Epithelial cell of proximal tubule (primary cell): ENCODE measurements at regions not wholly inside any gene's neighbourhood (a gene's known extent, or its start where the extent isn't known, plus 50 kb on each side); places are given as distances from the start of the nearest gene placed in this dataset.

Experiments
- DNase-seq: peaks from one replicate; pipeline ENCODE4 v3.0.0-alpha.2; 2011; ENCODE audit warnings: low read depth
- H3K4me3 ChIP-seq: 2 replicates; pipeline ENCODE4 v1.5.1; 2011; ENCODE audit warnings: low read depth, mild to moderate bottlenecking, low read length
- TF ChIP-seq, protein P1 (sequence below): conservative IDR thresholded peaks from 2 replicates; pipeline ENCODE4 v1.5.1; 2012; ENCODE audit warnings: low read depth, mild to moderate bottlenecking, low read length

DNA sequence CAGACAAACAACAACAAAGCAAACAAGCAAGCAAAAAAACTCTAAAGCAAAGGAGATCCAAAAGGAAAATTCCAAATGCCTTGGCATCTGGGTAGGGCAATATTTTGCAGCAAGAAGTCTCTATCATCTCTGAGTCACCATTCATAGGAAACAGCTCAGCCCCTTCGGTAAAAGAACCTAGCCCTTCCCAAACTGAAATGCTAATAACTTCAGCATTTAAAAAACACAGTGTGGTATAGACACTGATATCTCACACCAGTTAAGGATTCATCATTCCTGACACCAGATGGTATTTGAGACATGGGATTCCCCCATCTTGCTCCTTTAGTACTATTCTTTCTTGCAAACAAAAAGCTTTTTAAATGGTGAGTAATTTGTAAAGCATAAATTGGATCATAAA, 491.8 kb downstream of the TXNL1 start:
- TF ChIP-seq, protein P1, sequence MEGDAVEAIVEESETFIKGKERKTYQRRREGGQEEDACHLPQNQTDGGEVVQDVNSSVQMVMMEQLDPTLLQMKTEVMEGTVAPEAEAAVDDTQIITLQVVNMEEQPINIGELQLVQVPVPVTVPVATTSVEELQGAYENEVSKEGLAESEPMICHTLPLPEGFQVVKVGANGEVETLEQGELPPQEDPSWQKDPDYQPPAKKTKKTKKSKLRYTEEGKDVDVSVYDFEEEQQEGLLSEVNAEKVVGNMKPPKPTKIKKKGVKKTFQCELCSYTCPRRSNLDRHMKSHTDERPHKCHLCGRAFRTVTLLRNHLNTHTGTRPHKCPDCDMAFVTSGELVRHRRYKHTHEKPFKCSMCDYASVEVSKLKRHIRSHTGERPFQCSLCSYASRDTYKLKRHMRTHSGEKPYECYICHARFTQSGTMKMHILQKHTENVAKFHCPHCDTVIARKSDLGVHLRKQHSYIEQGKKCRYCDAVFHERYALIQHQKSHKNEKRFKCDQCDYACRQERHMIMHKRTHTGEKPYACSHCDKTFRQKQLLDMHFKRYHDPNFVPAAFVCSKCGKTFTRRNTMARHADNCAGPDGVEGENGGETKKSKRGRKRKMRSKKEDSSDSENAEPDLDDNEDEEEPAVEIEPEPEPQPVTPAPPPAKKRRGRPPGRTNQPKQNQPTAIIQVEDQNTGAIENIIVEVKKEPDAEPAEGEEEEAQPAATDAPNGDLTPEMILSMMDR = no peak
- no peak overlapping the region for H3K4me3 ChIP-seq
- DNase-seq = no peak

DNA sequence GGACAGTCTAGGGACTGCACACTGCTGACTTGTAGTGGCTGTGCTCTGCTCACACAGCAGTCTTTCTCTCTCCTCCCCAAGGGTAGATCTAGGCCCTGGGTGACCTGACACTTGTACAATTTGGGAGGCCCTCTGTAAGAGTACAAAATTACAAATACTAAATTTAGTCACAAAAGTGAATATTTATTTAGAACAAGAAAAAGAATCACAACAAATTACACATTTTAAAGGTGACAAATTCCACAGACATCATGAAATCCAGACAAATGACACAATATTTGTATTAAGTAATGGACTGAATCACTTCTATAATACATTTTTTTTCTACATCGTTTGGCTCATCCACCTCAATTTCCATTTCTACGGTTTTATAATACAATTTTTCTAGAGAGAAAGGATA, 496.4 kb downstream of the TXNL1 start:
- H3K4me3 ChIP-seq = no peak overlapping the region
- TF ChIP-seq, protein P1 = no peak
- DNase-seq = no peak

DNA sequence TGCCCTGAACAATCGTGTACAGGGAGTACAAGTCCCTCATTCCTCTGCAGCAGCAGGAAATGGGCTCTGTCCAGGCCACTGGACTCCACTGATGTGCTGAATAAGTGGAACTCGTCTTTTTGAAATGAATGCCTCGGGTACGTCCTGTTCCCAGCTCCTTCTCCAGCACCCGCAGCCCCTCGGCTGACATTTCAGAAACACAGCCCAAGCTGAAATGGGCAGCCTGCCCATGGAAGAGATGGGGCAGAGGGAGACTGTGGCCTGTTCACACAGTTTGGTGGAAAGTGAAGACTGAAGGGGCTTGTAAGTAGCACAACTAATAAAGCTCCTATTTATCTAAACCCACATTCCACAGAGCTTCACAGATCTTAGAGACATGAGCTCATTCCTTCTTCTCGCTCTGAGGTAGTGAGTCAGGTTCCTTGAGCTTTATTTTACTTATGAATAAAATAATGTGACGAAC, 498.6 kb downstream of the TXNL1 start:
- TF ChIP-seq, protein P1 = no peak
- DNase-seq = no peak
- H3K4me3 ChIP-seq = no peak overlapping the region

DNA sequence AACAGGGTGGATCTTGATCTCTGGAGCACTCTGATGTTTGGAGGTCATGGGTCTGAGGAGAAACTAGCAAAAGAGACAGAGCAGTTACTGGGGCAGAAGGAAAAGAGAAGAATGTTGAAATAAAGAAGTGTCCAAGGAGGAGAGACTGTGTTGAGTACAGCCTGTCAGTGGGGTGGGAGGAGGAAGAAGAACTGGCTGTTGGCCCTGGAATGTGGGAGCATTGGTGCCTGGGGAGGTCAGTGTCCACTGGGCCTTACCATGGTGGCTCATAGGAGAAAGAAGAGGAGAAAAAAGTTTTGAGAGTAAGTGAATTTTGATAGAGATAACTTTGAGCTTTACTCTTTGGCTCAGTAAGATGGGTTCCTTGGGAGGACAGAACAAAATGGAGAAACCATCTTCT, 499.0 kb downstream of the TXNL1 start:
- TF ChIP-seq, protein P1 = no peak
- H3K4me3 ChIP-seq = no peak overlapping the region
- DNase-seq = no peak

DNA sequence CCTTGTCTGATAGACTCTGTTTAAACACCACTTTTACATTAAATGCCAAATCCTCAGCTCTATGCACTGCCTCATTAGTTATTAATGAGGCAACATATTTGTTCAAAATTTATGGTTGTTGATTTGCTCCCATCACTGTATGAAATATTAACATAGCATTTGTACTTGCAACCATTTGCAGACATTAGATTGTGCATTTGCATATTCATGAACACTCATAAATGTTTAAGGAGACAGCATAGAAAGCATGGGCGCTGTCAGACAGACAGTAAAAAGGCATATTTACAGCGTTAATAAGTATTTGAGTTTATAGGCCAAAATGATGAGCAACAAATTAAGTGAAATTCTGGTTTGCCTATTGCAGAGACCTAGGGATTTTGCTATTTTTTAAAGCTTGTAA, 502.3 kb downstream of the TXNL1 start:
- no peak overlapping the region for H3K4me3 ChIP-seq
- TF ChIP-seq, protein P1 = no peak
- no peak for DNase-seq

DNA sequence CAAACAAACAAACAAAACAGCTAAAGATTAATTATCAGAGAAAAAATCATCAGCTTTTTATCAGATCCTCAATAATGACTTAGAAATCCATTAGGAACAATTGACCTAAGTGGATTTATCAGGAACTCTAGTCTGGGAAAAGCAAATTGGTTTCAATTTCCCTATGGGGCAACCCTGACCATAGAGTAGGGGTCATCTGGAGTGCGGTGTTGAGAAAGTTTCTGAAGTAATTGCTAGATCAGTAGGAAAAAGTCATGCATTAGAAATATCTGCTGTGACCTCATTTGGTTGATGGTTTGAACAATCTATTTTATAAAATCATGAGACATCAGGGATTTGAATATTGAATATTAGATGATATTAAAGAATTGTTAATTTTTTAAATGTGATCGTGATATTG, 507.9 kb downstream of the TXNL1 start:
- no peak overlapping the region for H3K4me3 ChIP-seq
- TF ChIP-seq, protein P1 = no peak
- no peak for DNase-seq

DNA sequence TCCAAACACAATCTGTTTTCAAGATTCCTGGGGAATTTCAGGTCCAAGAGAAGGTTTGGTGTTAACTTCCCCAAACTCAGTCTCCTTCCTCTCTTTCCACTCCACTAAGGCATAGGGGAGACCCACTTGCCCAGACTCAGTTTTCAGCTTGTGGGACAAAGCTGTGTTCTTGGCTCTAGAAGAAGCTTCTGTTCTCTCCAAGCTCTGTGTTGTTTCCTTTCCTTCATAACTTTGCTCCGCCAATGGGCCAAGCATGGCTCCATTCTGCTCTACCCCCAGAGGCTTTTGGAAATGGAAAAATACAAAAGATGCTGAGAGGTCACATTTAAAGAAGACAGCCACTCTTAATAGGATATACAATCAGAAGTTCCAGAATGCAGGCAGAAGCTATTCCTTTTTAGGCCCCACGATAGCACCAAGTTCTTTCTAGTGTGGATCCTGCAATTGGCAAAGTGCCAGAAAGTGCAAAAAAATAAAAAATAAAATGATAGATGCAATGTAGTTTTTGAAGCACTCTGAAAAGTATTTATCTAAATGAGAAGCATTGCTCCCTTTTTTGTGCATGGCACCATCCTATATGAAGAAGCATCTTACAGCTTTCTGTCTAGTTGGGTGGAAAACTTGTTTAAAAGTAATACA, 510.1 kb downstream of the TXNL1 start:
- H3K4me3 ChIP-seq = no peak overlapping the region
- TF ChIP-seq, protein P1 = no peak
- no peak for DNase-seq
